Activated CD4-positive, alpha-beta T cell treated with anti-CD3 and anti-CD28 coated beads, Interleukin-2, Interleukin-6, amounts not matched to agents 100 ng/mL and 50 ng/mL, durations not matched to agents 16 hours and 8 hours (primary cell): ENCODE measurements at regions not wholly inside any gene's neighbourhood (a gene's known extent, or its start where the extent isn't known, plus 50 kb on each side); places are given as distances from the start of the nearest gene placed in this dataset.

Source experiments
- DNase-seq: peaks from one replicate; pipeline ENCODE4 v3.0.0-alpha.2; 2020

GRCh38 chr10:2980791-2981360 lies 86.5 kb upstream of the PFKP start:
- no peak for DNase-seq

- no peak for DNase-seq
These were observed 87.2 kb upstream of the PFKP start for GRCh38 chr10:2980116-2980515.

GRCh38 chr10:2979306-2979705 lies 88.0 kb upstream of the PFKP start:
- no peak for DNase-seq

- DNase-seq: no peak
These were observed 88.6 kb upstream of the PFKP start for GRCh38 chr10:2978574-2979273.

GRCh38 chr10:2978111-2978510 lies 89.2 kb upstream of the PFKP start:
- peak; percentile 50 for DNase-seq

GRCh38 chr10:2974503-2975207 lies 92.7 kb upstream of the PFKP start:
- DNase-seq: no peak

- DNase-seq: no peak
These were observed 93.3 kb upstream of the PFKP start for GRCh38 chr10:2974083-2974482.

- no peak for DNase-seq
These were observed 94.5 kb upstream of the PFKP start for GRCh38 chr10:2972810-2973209.

- no peak for DNase-seq
These were observed 95.1 kb upstream of the PFKP start for GRCh38 chr10:2972216-2972615.

GRCh38 chr10:2970190-2970823 lies 97.0 kb upstream of the PFKP start:
- no peak for DNase-seq

- no peak for DNase-seq
These were observed 98.8 kb upstream of the PFKP start for GRCh38 chr10:2968401-2969058.

GRCh38 chr10:2966134-2966533 lies 101.2 kb upstream of the PFKP start:
- no peak for DNase-seq

GRCh38 chr10:2964632-2965296 lies 102.6 kb upstream of the PFKP start:
- no peak for DNase-seq

GRCh38 chr10:2963889-2964631 lies 103.3 kb upstream of the PFKP start:
- no peak for DNase-seq

- no peak for DNase-seq
These were observed 105.2 kb upstream of the PFKP start for GRCh38 chr10:2962194-2962593.

- no peak for DNase-seq
These were observed 108.7 kb upstream of the PFKP start for GRCh38 chr10:2958659-2959058.

GRCh38 chr10:2957785-2958184 lies 109.6 kb upstream of the PFKP start:
- DNase-seq: no peak

- DNase-seq: no peak
These were observed 112.3 kb upstream of the PFKP start for GRCh38 chr10:2955064-2955463.

GRCh38 chr10:2953495-2953894 lies 113.9 kb upstream of the PFKP start:
- DNase-seq: no peak

GRCh38 chr10:2951235-2951835 lies 116.0 kb upstream of the PFKP start:
- peak; percentile 65 for DNase-seq

- DNase-seq: no peak
These were observed 116.8 kb upstream of the PFKP start for GRCh38 chr10:2950546-2950945.

GRCh38 chr10:2949948-2950354 lies 117.4 kb upstream of the PFKP start:
- peak; percentile 86 for DNase-seq
